Ascending aorta (tissue), 2 donors: ENCODE measurements at regions not wholly inside any gene's neighbourhood (a gene's known extent, or its start where the extent isn't known, plus 50 kb on each side); places are given as distances from the start of the nearest gene placed in this dataset.

Experiments used
- DNase-seq, 2 donors: peaks; one replicate each; pipeline ENCODE4 v3.0.0-alpha.2; 2019; ENCODE audit warnings: low spot score in 2 of 2
- H3K27ac ChIP-seq, 2 donors: fragments of 200-600 bp; sonication (generic); one replicate each; pipeline ENCODE4 v1.5.1; 2016 to 2017; ENCODE audit warnings: mild to moderate bottlenecking in 1 of 2
- H3K27me3 ChIP-seq: fragments of 200-600 bp; sonication (generic); one replicate; pipeline ENCODE4 v1.5.1; 2017
- H3K36me3 ChIP-seq, 2 donors: fragments of 200-600 bp; sonication (generic); one replicate each; pipeline ENCODE4 v1.5.1; 2016
- H3K4me1 ChIP-seq, 2 donors: fragments of 200-600 bp; sonication (generic); one replicate each; pipeline ENCODE4 v1.5.1; 2016 to 2017; ENCODE audit warnings: mild to moderate bottlenecking in 1 of 2
- H3K4me3 ChIP-seq, 2 donors: fragments of 200-600 bp; sonication (generic); one replicate each; pipeline ENCODE4 v1.5.1; 2016 to 2017; ENCODE audit warnings: mild to moderate bottlenecking in 1 of 2
- H3K9me3 ChIP-seq, 2 donors: fragments of 200-600 bp; sonication (generic); one replicate each; pipeline ENCODE4 v1.5.1; 2016
- CTCF ChIP-seq, 3 experiments: fragments of 200-600 bp in 2 of 3; fragments of 450-650 bp in 1 of 3; sonication (generic) in 2 of 3; IDR thresholded peaks; one replicate each; pipeline ENCODE4 v1.5.1; 2016 to 2019; ENCODE audit warnings: antibody characterized with exemption in 3 of 3, mild to moderate bottlenecking in 1 of 3, moderate library complexity in 1 of 3
- intact Hi-C: fragments of 100-400 bp; cut with DNase I; formaldehyde crosslinking; loops from one replicate; pipeline ENCODE4 v1.15.1; 2023

GRCh38 chr5:9954869-9955268, 294.8 kb downstream of the ATPSCKMT start:
- H3K27ac ChIP-seq: no peak overlapping the region

GRCh38 chr5:9953691-9954090, 296.0 kb downstream of the ATPSCKMT start:
- Histone ChIP-seq H3K4me3 (no peak overlapping the region), H3K4me1 (no peaks in the 10 kb centered on the region), H3K36me3 (no peaks in the 10 kb centered on the region), H3K27ac (no peak overlapping the region), H3K9me3 (no peaks in the 10 kb centered on the region), H3K27me3 (no peaks in the 10 kb centered on the region)
- DNase-seq: no peak
- no peak for TF ChIP-seq CTCF (IDR thresholded peaks at IDR 0.05)
- intact Hi-C loops: no loop called here

More at GRCh38 chr5:9954869-9955268, 294.8 kb downstream of the ATPSCKMT start:
- Histone ChIP-seq H3K36me3 (no peaks in the 10 kb centered on the region), H3K27me3 (no peaks in the 10 kb centered on the region), H3K4me3 (no peak overlapping the region), H3K9me3 (no peaks in the 10 kb centered on the region), H3K4me1 (no peaks in the 10 kb centered on the region)
- TF ChIP-seq CTCF (IDR thresholded peaks at IDR 0.05): no peak
- intact Hi-C loops: no loop called here
- no peak for DNase-seq

- H3K4me1 ChIP-seq: no peaks in the 10 kb centered on the region
- DNase-seq: no peak
- no peaks in the 10 kb centered on the region for H3K36me3 ChIP-seq
These were observed 297.7 kb downstream of the ATPSCKMT start for GRCh38 chr5:9951865-9952516.

GRCh38 chr5:9947944-9948343, 301.7 kb downstream of the ATPSCKMT start:
- TF ChIP-seq CTCF (IDR thresholded peaks at IDR 0.05): no peak
- H3K4me1 ChIP-seq: no peaks in the 10 kb centered on the region
- no peaks in the 10 kb centered on the region for H3K9me3 ChIP-seq
- H3K36me3 ChIP-seq: no peaks in the 10 kb centered on the region
- no peaks in the 10 kb centered on the region for H3K27me3 ChIP-seq
- no peak overlapping the region for H3K4me3 ChIP-seq
- H3K27ac ChIP-seq: no peak overlapping the region
- intact Hi-C loops: no loop called here
- no peak for DNase-seq

More at GRCh38 chr5:9951865-9952516, 297.7 kb downstream of the ATPSCKMT start:
- H3K9me3 ChIP-seq: no peaks in the 10 kb centered on the region
- TF ChIP-seq CTCF (IDR thresholded peaks at IDR 0.05): no peak
- no peaks in the 10 kb centered on the region for H3K27me3 ChIP-seq
- intact Hi-C loops: no loop called here
- H3K27ac ChIP-seq: no peak overlapping the region
- H3K4me3 ChIP-seq: no peak overlapping the region

- Histone ChIP-seq H3K9me3 (no peaks in the 10 kb centered on the region), H3K36me3 (no peaks in the 10 kb centered on the region), H3K27ac (no peak overlapping the region), H3K27me3 (no peaks in the 10 kb centered on the region), H3K4me3 (no peak overlapping the region), H3K4me1 (no peaks in the 10 kb centered on the region)
- no peak for DNase-seq
- TF ChIP-seq CTCF (IDR thresholded peaks at IDR 0.05): no peak
- intact Hi-C loops: no loop called here
These were observed 302.4 kb downstream of the ATPSCKMT start for GRCh38 chr5:9947225-9947714.
